HG03280 (cell line): ENCODE measurements at regions not wholly inside any gene's neighbourhood (a gene's known extent, or its start where the extent isn't known, plus 50 kb on each side); places are given as distances from the start of the nearest gene placed in this dataset.

Experiments used
- ATAC-seq: cut with Tn5 transposase; IDR thresholded peaks from one replicate; pipeline ENCODE4 v1.9.1; 2021; ENCODE audit warnings: mild to moderate bottlenecking, moderate library complexity; ENCODE audit not compliant: unreplicated experiment

DNA sequence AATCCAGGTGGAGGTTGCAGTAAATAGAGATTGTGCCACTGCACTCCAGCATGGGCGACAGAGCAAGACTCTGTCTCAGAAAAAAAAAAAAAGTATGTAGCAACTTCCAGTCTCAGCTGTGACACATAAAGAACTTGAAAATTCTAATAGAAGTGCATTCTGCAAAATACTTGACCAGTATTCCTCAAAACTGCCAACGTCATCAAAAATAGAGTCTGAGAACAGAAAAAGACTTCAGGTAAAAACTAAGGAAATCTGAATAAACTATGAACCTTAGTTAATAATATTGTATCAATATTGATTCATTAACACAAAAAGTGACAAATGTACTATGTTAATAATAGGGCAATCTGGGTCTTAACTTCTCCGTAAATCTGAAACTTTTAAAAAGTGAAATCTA lies 76.7 kb upstream of the WDR75 start:
- no peak for ATAC-seq

DNA sequence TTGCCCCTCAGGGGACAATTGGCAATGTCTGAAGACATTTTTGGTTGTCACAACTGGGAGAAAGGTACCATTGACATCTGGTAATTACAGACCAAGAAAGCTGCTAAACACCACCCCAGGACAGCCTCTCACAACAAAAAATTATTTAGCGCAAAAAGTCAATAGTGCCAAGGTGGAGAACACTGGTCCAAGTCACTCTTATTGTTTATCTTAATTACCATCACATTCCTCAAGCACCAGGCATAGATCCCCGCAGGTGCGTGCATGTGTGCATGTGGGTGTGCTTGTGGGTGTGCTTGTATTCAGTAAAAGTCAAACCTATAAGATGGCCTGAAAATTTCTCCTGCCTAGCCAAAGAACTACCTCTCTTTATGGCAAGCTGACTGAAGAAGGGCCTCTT lies 74.9 kb upstream of the WDR75 start:
- no peak for ATAC-seq

DNA sequence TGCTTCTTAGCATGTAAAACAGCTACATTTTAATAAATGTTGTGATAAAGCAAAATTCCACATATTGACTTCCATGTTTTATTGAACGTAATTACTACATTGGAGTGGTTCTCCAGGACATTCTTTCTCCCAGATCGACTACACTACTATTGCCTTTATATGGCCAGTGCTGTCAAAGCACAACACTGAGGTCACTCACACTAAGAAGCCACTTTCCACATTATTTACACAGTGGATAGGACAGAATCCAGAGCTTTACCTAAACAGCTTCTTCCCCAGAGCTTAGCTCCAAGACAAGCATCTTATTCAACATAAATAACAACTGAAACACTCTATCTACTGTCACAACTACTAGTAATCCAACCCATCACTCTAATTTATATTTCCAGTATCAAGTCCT lies 73.9 kb upstream of the WDR75 start:
- no peak for ATAC-seq

DNA sequence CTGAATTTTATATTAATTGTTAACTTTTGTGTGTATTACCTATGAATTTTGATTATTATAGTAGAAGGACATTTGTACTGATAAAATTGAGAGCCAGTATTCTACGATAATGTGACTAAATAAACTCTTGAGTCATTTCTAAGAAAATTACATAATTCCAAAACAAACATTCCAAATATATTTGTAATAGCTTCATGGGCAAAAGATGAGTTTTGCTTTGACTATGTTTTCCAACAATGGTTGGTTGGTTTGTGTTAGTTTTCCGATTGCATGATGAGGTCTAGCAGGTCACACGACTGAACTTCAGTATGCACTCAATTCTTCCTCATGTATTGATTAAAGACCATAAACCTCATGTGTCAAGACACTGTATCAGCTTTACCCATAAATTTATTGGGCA lies 71.7 kb upstream of the WDR75 start:
- no peak for ATAC-seq

DNA sequence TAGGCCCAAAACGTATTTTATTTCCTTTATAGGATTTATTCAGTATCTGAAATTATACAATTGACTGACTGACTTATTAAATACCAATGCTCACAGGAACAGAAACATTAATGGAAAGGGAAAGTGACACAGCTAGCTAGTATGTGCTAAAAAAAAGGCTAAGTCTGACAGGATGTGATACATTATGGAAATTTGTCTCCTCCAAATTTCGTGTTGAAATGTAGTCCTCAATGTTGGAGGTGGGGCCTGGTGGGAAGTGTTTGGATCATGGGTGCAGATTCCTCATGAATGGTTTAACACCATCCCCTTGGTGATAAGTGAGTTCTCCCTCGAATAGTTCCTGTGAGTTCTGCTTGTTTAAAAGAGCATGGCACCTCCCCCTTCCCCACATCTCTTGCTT lies 70.6 kb upstream of the WDR75 start:
- no peak for ATAC-seq

DNA sequence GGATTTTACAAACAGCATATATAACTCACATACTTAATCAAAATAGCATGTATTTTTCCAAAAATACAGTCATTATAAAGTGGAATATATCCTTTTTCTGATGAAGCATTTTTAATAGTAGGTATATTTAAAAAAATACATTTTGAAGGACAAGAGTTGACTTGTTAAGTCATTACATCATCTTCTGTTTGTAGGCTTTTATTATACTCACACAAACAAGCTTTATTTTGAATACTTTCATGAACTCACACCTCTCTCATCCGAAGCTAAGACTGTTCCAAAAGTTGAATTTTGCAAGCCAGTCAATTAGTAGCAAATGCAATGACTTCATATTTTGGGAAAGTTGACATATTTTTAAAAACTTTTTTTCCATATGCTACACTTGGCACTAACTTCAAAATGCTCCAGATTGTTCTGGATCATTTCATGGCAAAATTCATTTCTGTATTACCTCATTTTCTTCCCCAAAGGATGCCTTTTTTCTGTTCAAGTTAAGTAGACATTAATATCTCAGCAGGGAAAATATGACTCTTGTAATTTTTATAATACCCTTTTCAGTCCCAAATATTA lies 68.5 kb upstream of the WDR75 start:
- ATAC-seq, result no peak

DNA sequence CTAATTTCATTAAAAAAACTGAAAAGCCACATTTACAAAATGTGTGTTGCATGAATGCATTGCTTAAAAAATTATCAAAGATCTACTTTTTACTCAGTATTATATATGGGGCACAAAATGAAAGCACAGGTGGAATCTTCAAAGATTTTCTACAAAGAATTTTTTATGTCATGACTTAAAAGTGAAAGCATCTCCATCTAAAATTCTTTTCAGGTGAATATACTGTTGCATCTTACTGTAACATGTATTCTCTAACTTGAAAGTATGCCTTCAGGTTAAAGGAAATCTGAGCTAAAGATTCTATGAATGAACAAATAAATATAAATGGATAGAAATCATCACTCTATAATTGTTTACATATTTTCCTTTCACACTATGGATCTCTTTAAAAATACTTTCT lies 66.8 kb upstream of the WDR75 start:
- no peak for ATAC-seq

DNA sequence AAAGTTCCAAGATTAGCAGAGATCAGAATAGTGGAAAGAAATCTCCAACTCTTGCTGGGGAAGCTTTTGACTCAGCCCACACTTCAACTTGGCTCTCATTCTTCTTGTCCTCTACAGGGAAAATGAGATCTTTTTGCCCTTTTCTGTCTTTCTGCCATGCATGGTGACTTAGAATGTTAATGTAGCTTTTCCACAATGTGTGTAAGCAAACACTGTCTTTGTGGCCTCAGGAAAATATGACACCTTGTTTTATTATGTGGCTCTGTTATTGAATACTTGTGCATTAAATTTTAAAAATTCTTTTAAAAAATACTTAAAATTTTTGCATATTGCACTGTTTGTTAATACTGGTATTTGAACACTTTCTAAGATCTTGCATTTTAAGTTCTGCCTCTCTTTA lies 65.4 kb upstream of the WDR75 start:
- no peak for ATAC-seq

DNA sequence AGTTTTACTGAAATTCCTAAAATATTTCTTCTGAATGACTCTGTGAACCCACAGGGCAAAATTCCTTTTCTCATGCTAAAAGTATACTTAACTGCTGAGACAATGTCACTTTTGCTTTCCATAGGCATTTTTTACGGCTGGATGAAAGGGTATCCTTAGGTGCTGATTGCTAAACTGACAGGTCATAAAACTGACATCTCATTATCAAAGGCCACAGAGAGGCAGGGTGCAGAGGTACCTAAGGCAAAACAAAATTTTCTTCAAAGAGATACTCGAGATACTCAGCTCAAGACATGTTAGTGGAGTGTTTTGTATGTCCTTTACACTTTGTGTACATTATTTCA lies 62.0 kb upstream of the WDR75 start:
- no peak for ATAC-seq

DNA sequence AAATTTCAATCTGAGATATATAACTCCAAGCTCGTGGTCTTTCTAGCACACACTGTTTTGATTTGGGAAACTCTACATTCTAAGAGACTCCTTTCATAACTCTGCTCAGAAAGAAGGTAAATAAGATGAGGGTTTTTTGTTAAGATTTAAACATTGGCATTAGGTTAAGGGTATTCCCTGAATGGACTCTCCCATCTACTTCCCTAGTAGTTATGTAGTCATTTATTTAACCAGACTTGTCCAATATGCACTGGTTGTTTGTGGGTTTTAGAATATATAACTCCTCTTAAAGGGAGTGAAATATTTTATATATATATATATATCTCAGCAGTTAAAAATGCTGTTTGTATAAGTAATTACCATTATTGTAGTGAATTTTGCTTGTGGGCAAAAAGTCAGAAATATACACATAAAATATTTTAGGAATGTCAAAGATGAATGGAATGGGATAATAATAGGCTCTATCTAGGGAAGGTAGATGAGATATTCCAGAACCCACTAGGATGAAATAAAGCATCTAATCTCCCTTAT lies 61.5 kb upstream of the WDR75 start:
- ATAC-seq, result no peak

DNA sequence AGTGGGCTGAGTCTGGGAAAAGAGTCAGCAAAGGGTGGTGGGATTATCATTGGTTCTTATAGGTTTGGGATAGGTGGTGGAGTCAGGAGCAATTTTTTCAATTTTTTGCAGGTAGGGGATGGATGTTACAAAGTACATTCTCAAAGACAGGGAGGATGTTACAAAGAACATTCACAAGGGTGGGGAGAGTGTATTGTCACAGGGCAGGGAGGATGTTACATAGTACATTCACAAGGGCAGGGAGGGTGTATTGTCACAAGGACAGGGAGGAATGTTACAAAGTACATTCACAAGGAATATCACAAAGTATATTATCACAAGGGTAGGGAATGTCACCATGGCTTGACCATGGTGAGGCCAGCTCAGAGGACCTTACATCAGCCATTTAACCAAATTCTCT lies 58.6 kb upstream of the WDR75 start:
- ATAC-seq, result no peak

DNA sequence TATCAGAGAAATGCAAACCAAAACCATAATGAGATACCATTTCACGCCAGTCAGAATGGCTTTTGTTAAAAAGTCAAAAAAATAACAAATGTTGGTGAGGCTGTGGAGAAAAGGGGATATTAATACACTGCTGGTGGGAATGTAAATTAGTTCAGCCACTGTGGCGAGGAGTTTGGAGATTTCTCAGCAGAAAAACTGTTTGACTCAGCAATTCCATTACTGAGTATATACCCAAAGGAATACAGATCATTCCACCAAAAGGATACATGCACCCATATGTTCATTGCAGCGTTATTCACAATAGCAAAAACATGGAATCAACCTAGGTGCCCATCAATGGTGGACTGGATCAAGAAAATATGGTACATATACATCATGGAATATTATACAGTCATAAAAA lies 54.5 kb upstream of the WDR75 start:
- ATAC-seq, result no peak

DNA sequence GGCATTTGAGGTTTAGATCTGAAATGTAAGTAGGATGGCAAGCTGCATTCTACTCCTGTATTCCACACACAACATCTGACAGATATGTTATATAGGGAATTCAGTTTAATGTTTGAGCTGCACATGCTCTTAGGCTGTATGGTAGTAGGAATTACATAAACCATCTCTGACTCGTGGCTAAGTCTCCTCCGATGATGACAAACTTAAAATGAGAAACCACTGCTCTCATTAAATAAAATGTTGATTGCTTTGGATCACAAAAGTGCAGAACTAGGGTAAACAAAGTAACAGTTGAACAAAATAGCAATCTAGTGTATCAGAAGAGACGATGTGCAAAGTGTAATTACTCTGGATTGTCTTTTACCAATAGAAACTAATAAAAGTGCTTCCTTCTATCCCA lies 50.1 kb upstream of the WDR75 start:
- ATAC-seq, result no peak
